ENCODE measurements at regions not wholly inside any gene's neighbourhood (a gene's known extent, or its start where the extent isn't known, plus 50 kb on each side); places are given as distances from the start of the nearest gene placed in this dataset.

GRCh38 chr1:96376846-96377245 is 344.7 kb upstream of the PTBP2 start:
- in situ Hi-C loops (cut with MboI; ENCODE audit: low sequenced_read_pairs), result no loop called here

- in situ Hi-C loops (cut with MboI; ENCODE audit: low sequenced_read_pairs), result no loop called here
Observed at GRCh38 chr1:96384611-96385010, 337.0 kb upstream of the PTBP2 start.

GRCh38 chr1:96387785-96388184 is 333.8 kb upstream of the PTBP2 start:
- in situ Hi-C loops (cut with MboI; ENCODE audit: low sequenced_read_pairs), result no loop called here

- in situ Hi-C loops (cut with MboI; ENCODE audit: low sequenced_read_pairs), result no loop called here
Observed at GRCh38 chr1:96388421-96389310, 332.9 kb upstream of the PTBP2 start.

- in situ Hi-C loops (cut with MboI; ENCODE audit: low sequenced_read_pairs), result no loop called here
Observed at GRCh38 chr1:96400089-96400488, 321.5 kb upstream of the PTBP2 start.

GRCh38 chr1:96409087-96409486 is 312.5 kb upstream of the PTBP2 start:
- in situ Hi-C loops (cut with MboI; ENCODE audit: low sequenced_read_pairs), result no loop called here

GRCh38 chr1:96409689-96410088 is 311.9 kb upstream of the PTBP2 start:
- in situ Hi-C loops (cut with MboI; ENCODE audit: low sequenced_read_pairs), result no loop called here

GRCh38 chr1:96411006-96411405 is 310.6 kb upstream of the PTBP2 start:
- in situ Hi-C loops (cut with MboI; ENCODE audit: low sequenced_read_pairs), result no loop called here

GRCh38 chr1:96414598-96414997 is 307.0 kb upstream of the PTBP2 start:
- in situ Hi-C loops (cut with MboI; ENCODE audit: low sequenced_read_pairs), result no loop called here

GRCh38 chr1:96416111-96416595 is 305.4 kb upstream of the PTBP2 start:
- in situ Hi-C loops (cut with MboI; ENCODE audit: low sequenced_read_pairs), result no loop called here

- in situ Hi-C loops (cut with MboI; ENCODE audit: low sequenced_read_pairs), result no loop called here
Observed at GRCh38 chr1:96416701-96417444, 304.7 kb upstream of the PTBP2 start.

GRCh38 chr1:96418969-96419368 is 302.6 kb upstream of the PTBP2 start:
- in situ Hi-C loops (cut with MboI; ENCODE audit: low sequenced_read_pairs), result no loop called here

- in situ Hi-C loops (cut with MboI; ENCODE audit: low sequenced_read_pairs), result no loop called here
Observed at GRCh38 chr1:96424877-96425276, 296.7 kb upstream of the PTBP2 start.

GRCh38 chr1:96425382-96426129 is 296.0 kb upstream of the PTBP2 start:
- in situ Hi-C loops (cut with MboI; ENCODE audit: low sequenced_read_pairs), result no loop called here

GRCh38 chr1:96427616-96428015 is 294.0 kb upstream of the PTBP2 start:
- in situ Hi-C loops (cut with MboI; ENCODE audit: low sequenced_read_pairs), result no loop called here

- in situ Hi-C loops (cut with MboI; ENCODE audit: low sequenced_read_pairs), result no loop called here
Observed at GRCh38 chr1:96445302-96445701, 276.3 kb upstream of the PTBP2 start.

GRCh38 chr1:96464066-96464465 is 257.5 kb upstream of the PTBP2 start:
- in situ Hi-C loops (cut with MboI; ENCODE audit: low sequenced_read_pairs), result no loop called here

- in situ Hi-C loops (cut with MboI; ENCODE audit: low sequenced_read_pairs), result no loop called here
Observed at GRCh38 chr1:96464522-96464921, 257.1 kb upstream of the PTBP2 start.

- in situ Hi-C loops (cut with MboI; ENCODE audit: low sequenced_read_pairs), result no loop called here
Observed at GRCh38 chr1:96464991-96465390, 256.6 kb upstream of the PTBP2 start.

- in situ Hi-C loops (cut with MboI; ENCODE audit: low sequenced_read_pairs), result no loop called here
Observed at GRCh38 chr1:96465441-96465840, 256.1 kb upstream of the PTBP2 start.

GRCh38 chr1:96466842-96467241 is 254.7 kb upstream of the PTBP2 start:
- in situ Hi-C loops (cut with MboI; ENCODE audit: low sequenced_read_pairs), result no loop called here
